Neural progenitor cell (in vitro differentiated cells): ENCODE measurements at regions not wholly inside any gene's neighbourhood (a gene's known extent, or its start where the extent isn't known, plus 50 kb on each side); places are given as distances from the start of the nearest gene placed in this dataset.

ENCODE experiments used
- DNase-seq: peaks from one replicate; pipeline ENCODE4 v3.0.0-alpha.2; 2016; ENCODE audit warnings: low spot score
- H2AFZ ChIP-seq: fragments of 200-600 bp; sonication (generic); replicated peaks from 2 replicates; pipeline ENCODE4 v1.6.1; 2016; ENCODE audit warnings: antibody characterized with exemption
- H3F3A ChIP-seq: fragments of 200-600 bp; sonication (generic); 2 replicates; pipeline ENCODE4 v1.6.1; 2016; ENCODE audit warnings: antibody characterized with exemption, low read depth
- H3K27ac ChIP-seq: fragments of 200-600 bp; sonication (generic); 2 replicates; pipeline ENCODE4 v1.5.1; 2016; ENCODE audit warnings: mild to moderate bottlenecking
- H3K27me3 ChIP-seq: fragments of 200-600 bp; sonication (generic); 2 replicates; pipeline ENCODE4 v1.6.1; 2016; ENCODE audit warnings: mild to moderate bottlenecking, moderate library complexity
- H3K36me3 ChIP-seq: fragments of 200-600 bp; sonication (generic); 2 replicates; pipeline ENCODE4 v1.5.1; 2016
- H3K4me1 ChIP-seq: fragments of 200-600 bp; sonication (generic); 2 replicates; pipeline ENCODE4 v1.6.1; 2016; ENCODE audit warnings: mixed run types
- H3K4me2 ChIP-seq: fragments of 200-600 bp; sonication (generic); 2 replicates; pipeline ENCODE4 v1.6.1; 2016
- H3K4me3 ChIP-seq: fragments of 200-600 bp; sonication (generic); 2 replicates; pipeline ENCODE4 v1.5.1; 2016
- H3K79me2 ChIP-seq: fragments of 200-600 bp; sonication (generic); 2 replicates; pipeline ENCODE4 v1.6.1; 2016; ENCODE audit warnings: low read depth
- H3K9ac ChIP-seq: fragments of 200-600 bp; sonication (generic); 2 replicates; pipeline ENCODE4 v1.6.1; 2016
- H3K9me3 ChIP-seq: fragments of 200-600 bp; sonication (generic); 2 replicates; pipeline ENCODE4 v1.5.1; 2016; ENCODE audit warnings: low read depth
- H4K20me1 ChIP-seq: fragments of 200-600 bp; sonication (generic); 2 replicates; pipeline ENCODE4 v1.6.1; 2016; ENCODE audit warnings: low read depth
- H3K27ac Mint-ChIP-seq: 3 replicates; pipeline ENCODE4 v1.8.0; 2021; ENCODE audit warnings: mixed read lengths
- H3K27me3 Mint-ChIP-seq: 2 replicates; pipeline ENCODE4 v1.8.0; 2022; ENCODE audit warnings: low read depth, mild to moderate bottlenecking, inconsistent platforms, moderate library complexity, mixed read lengths; ENCODE audit not compliant: insufficient read depth
- H3K36me3 Mint-ChIP-seq: 3 replicates; pipeline ENCODE4 v1.8.0; 2021; ENCODE audit warnings: mixed read lengths
- H3K4me1 Mint-ChIP-seq: 3 replicates; pipeline ENCODE4 v1.8.0; 2021; ENCODE audit warnings: mixed read lengths
- H3K4me3 Mint-ChIP-seq: 3 replicates; pipeline ENCODE4 v1.8.0; 2021; ENCODE audit warnings: mild to moderate bottlenecking, moderate library complexity, mixed read lengths
- H3K9me3 Mint-ChIP-seq: 3 replicates; pipeline ENCODE4 v1.8.0; 2020; ENCODE audit warnings: mixed read lengths
- EZH2 ChIP-seq: fragments of 200-600 bp; sonication (generic); IDR thresholded peaks from 2 replicates; pipeline ENCODE4 v1.6.1; 2017; ENCODE audit warnings: antibody characterized with exemption, mild to moderate bottlenecking, moderate library complexity
- EZH2phosphoT487 ChIP-seq: fragments of 200-600 bp; sonication (generic); IDR thresholded peaks from 2 replicates; pipeline ENCODE4 v1.6.1; 2017; ENCODE audit warnings: antibody characterized with exemption
- TF ChIP-seq, protein P1 (sequence below): fragments of 200-600 bp; sonication (generic); IDR thresholded peaks from 2 replicates; pipeline ENCODE4 v1.5.1; 2017; ENCODE audit warnings: antibody characterized with exemption, mild to moderate bottlenecking

DNA sequence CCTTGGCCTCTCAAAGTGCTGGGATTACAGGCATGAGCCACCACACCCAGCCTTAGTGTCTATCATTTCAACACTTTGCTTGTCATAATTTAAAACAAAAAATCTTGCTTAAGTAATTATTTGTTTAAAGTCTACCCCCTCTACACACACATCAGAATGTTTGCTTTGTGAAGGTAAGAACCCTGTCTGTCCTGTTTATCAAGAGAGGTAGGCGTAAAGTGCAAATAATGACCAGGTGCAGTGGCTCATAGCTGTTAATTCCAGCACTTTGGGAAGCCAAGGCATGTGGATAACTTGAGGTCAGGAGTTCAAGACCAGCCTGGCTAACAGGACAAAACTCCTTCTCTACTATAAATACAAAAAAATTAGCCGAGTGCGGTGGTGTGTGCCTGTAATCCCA lies 326.7 kb upstream of the CLNK start:
- no peaks in the 10 kb centered on the region for H3K36me3 ChIP-seq
- peaks cover 3% of the 10 kb centered on the region for H3K27me3 Mint-ChIP-seq

DNA sequence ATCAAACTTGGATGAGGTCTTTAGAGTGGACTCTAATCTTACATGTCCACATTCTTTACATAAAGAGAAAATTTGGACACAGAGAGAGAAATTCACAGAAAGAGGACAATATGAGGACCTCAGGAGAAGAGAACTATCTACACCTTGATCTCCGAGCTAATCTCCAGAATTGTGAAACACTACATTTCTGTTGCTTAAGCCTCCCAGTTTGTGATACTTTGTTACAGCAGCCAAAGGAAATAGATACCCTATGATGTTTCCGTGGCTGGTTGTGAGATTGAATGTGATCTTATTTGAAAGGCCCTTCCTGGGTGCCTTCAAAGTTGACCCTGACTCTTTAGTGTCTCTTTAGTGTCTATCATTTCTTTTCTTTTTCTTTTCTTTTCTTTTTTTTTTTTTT lies 326.1 kb upstream of the CLNK start:
- peaks cover 3% of the 10 kb centered on the region for H3K27me3 Mint-ChIP-seq
- no peak overlapping the region for H3K9ac ChIP-seq
- H3K4me3 Mint-ChIP-seq = no peak overlapping the region
- peaks cover 6% of the 10 kb centered on the region for H3K4me1 ChIP-seq
- H2AFZ ChIP-seq = no peak overlapping the region
- H3K27ac ChIP-seq = no peak overlapping the region
- no peak overlapping the region for H3K27ac Mint-ChIP-seq
- H3K4me3 ChIP-seq = no peak overlapping the region
- no peaks in the 10 kb centered on the region for H3K9me3 ChIP-seq
- TF ChIP-seq EZH2phosphoT487 (no peak), EZH2 (no peak)
- TF ChIP-seq, protein P1, sequence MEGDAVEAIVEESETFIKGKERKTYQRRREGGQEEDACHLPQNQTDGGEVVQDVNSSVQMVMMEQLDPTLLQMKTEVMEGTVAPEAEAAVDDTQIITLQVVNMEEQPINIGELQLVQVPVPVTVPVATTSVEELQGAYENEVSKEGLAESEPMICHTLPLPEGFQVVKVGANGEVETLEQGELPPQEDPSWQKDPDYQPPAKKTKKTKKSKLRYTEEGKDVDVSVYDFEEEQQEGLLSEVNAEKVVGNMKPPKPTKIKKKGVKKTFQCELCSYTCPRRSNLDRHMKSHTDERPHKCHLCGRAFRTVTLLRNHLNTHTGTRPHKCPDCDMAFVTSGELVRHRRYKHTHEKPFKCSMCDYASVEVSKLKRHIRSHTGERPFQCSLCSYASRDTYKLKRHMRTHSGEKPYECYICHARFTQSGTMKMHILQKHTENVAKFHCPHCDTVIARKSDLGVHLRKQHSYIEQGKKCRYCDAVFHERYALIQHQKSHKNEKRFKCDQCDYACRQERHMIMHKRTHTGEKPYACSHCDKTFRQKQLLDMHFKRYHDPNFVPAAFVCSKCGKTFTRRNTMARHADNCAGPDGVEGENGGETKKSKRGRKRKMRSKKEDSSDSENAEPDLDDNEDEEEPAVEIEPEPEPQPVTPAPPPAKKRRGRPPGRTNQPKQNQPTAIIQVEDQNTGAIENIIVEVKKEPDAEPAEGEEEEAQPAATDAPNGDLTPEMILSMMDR = no peak
- H3K9me3 Mint-ChIP-seq = peaks cover 5% of the 10 kb centered on the region
- H3K4me1 Mint-ChIP-seq = no peaks in the 10 kb centered on the region
- no peaks in the 10 kb centered on the region for H4K20me1 ChIP-seq
- H3K79me2 ChIP-seq = no peaks in the 10 kb centered on the region
- H3K4me2 ChIP-seq = no peak overlapping the region
- H3K36me3 Mint-ChIP-seq = no peaks in the 10 kb centered on the region
- no peaks in the 10 kb centered on the region for H3K36me3 ChIP-seq
- H3F3A ChIP-seq = no peaks in the 10 kb centered on the region
- no peaks in the 10 kb centered on the region for H3K27me3 ChIP-seq
- DNase-seq = no peak

More for the DNA sequence above, 326.7 kb upstream of the CLNK start:
- no peak overlapping the region for H3K9ac ChIP-seq
- no peaks in the 10 kb centered on the region for H3K36me3 Mint-ChIP-seq
- no peaks in the 10 kb centered on the region for H3K79me2 ChIP-seq
- no peak for DNase-seq
- peaks cover 6% of the 10 kb centered on the region for H3K4me1 ChIP-seq
- H3K4me1 Mint-ChIP-seq = no peaks in the 10 kb centered on the region
- H3K4me3 ChIP-seq = no peak overlapping the region
- H3F3A ChIP-seq = no peaks in the 10 kb centered on the region
- H3K27me3 ChIP-seq = no peaks in the 10 kb centered on the region
- H3K27ac Mint-ChIP-seq = no peak overlapping the region
- H4K20me1 ChIP-seq = no peaks in the 10 kb centered on the region
- H3K4me3 Mint-ChIP-seq = no peak overlapping the region
- no peak overlapping the region for H3K27ac ChIP-seq
- H3K9me3 Mint-ChIP-seq = peaks cover 5% of the 10 kb centered on the region
- H2AFZ ChIP-seq = no peak overlapping the region
- TF ChIP-seq EZH2 (no peak), EZH2phosphoT487 (no peak)
- TF ChIP-seq, protein P1 = no peak
- no peaks in the 10 kb centered on the region for H3K9me3 ChIP-seq
- H3K4me2 ChIP-seq = no peak overlapping the region

DNA sequence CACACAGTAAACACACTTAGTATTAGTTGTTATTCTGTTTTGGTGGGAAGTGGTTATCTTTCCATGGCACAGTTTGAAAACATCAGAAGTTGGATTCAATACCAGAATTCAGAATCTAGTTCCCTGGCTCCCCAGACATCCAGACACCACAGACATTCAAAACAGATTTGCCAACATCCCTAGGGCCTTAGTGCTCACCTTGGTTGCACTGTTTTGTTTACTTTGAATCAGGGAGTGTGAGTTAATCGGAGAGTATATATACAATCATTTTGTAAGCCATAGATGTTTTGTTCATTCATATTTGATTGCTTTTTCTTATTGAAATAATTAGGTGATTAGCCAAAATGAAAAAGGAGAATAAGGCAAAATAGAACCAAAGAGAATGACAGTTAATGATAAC lies 324.7 kb upstream of the CLNK start:
- Histone ChIP-seq H3K79me2 (no peaks in the 10 kb centered on the region), H3K4me3 (no peak overlapping the region), H3K27me3 (no peaks in the 10 kb centered on the region), H3F3A (no peaks in the 10 kb centered on the region), H3K4me2 (no peak overlapping the region), H2AFZ (no peak overlapping the region), H3K9me3 (no peaks in the 10 kb centered on the region), H3K36me3 (no peaks in the 10 kb centered on the region), H3K27ac (no peak overlapping the region), H3K9ac (no peak overlapping the region), H4K20me1 (no peaks in the 10 kb centered on the region), H3K4me1 (peaks cover 6% of the 10 kb centered on the region)
- peaks cover 3% of the 10 kb centered on the region for H3K27me3 Mint-ChIP-seq
- no peak for TF ChIP-seq EZH2
- TF ChIP-seq, protein P1 = no peak
- TF ChIP-seq EZH2phosphoT487 = no peak
- no peak overlapping the region for H3K4me3 Mint-ChIP-seq
- H3K4me1 Mint-ChIP-seq = no peaks in the 10 kb centered on the region
- H3K27ac Mint-ChIP-seq = no peak overlapping the region
- no peaks in the 10 kb centered on the region for H3K36me3 Mint-ChIP-seq
- peaks cover 5% of the 10 kb centered on the region for H3K9me3 Mint-ChIP-seq
- no peak for DNase-seq
